ENCODE measurements at regions not wholly inside any gene's neighbourhood (a gene's known extent, or its start where the extent isn't known, plus 50 kb on each side); places are given as distances from the start of the nearest gene placed in this dataset.

DNA sequence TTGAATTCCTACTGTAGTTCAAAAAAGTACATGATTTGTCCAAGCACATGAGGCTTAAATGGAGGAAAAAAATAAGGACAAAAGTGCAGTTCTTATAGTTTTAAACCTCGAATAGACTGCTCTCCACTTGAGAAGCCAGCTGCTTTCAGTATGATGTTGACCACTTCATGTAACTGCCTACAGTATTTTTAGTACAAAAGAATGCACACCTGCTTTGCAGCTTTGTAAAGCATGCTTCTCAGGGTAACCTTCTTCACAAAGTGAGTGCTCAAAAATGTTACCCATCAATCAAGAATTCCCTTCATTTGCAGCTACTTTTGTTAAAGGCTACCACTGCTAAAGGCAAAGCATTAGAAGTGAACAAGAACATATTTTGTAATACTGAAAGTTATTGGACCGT lies 83.4 kb upstream of the FAM47B start:
- TF ChIP-seq, protein P1, sequence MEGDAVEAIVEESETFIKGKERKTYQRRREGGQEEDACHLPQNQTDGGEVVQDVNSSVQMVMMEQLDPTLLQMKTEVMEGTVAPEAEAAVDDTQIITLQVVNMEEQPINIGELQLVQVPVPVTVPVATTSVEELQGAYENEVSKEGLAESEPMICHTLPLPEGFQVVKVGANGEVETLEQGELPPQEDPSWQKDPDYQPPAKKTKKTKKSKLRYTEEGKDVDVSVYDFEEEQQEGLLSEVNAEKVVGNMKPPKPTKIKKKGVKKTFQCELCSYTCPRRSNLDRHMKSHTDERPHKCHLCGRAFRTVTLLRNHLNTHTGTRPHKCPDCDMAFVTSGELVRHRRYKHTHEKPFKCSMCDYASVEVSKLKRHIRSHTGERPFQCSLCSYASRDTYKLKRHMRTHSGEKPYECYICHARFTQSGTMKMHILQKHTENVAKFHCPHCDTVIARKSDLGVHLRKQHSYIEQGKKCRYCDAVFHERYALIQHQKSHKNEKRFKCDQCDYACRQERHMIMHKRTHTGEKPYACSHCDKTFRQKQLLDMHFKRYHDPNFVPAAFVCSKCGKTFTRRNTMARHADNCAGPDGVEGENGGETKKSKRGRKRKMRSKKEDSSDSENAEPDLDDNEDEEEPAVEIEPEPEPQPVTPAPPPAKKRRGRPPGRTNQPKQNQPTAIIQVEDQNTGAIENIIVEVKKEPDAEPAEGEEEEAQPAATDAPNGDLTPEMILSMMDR (IDR thresholded peaks at IDR 0.05), result no peak
- TF ChIP-seq, protein P2, sequence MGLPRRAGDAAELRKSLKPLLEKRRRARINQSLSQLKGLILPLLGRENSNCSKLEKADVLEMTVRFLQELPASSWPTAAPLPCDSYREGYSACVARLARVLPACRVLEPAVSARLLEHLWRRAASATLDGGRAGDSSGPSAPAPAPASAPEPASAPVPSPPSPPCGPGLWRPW (IDR thresholded peaks at IDR 0.05), result no peak
- no peak for TF ChIP-seq CHD4 (IDR thresholded peaks at IDR 0.05; ENCODE audit: borderline replicate concordance)
- TF ChIP-seq JUN (IDR thresholded peaks at IDR 0.05), result no peak
- TF ChIP-seq POLR2A (IDR thresholded peaks at IDR 0.05; ENCODE audit: low read length), result no peak
- TF ChIP-seq CEBPB (IDR thresholded peaks at IDR 0.05), result no peak
- TF ChIP-seq SREBF2 (IDR thresholded peaks at IDR 0.05), result no peak
- TF ChIP-seq, protein P3, sequence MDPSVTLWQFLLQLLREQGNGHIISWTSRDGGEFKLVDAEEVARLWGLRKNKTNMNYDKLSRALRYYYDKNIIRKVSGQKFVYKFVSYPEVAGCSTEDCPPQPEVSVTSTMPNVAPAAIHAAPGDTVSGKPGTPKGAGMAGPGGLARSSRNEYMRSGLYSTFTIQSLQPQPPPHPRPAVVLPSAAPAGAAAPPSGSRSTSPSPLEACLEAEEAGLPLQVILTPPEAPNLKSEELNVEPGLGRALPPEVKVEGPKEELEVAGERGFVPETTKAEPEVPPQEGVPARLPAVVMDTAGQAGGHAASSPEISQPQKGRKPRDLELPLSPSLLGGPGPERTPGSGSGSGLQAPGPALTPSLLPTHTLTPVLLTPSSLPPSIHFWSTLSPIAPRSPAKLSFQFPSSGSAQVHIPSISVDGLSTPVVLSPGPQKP (IDR thresholded peaks at IDR 0.05; ENCODE audit: low read depth, low read length), result no peak
